Upper lobe of right lung (tissue), 1 donor: ENCODE measurements at regions not wholly inside any gene's neighbourhood (a gene's known extent, or its start where the extent isn't known, plus 50 kb on each side); places are given as distances from the start of the nearest gene placed in this dataset.
"Not testable (repeated sequence)": the region's sequence is repeated elsewhere in the genome, so short reads cannot be mapped to it uniquely, and the experiment has no call there.

ENCODE experiments used
- ATAC-seq: fragments of 200-7000 bp; cut with Tn5 transposase; one replicate; pipeline ENCODE4 v1.9.1; 2020; ENCODE audit warnings: mild to moderate bottlenecking, moderate library complexity
- DNase-seq: peaks from one replicate; pipeline ENCODE4 v3.0.0-alpha.2; 2020
- H3K27ac ChIP-seq: fragments of 200-600 bp; one replicate; pipeline ENCODE4 v1.8.0; 2022
- H3K27me3 ChIP-seq: fragments of 200-600 bp; one replicate; pipeline ENCODE4 v1.8.0; 2022; ENCODE audit warnings: mild to moderate bottlenecking
- H3K36me3 ChIP-seq: fragments of 200-600 bp; one replicate; pipeline ENCODE4 v1.8.0; 2022
- H3K4me1 ChIP-seq: fragments of 200-600 bp; one replicate; pipeline ENCODE4 v1.8.0; 2022
- H3K4me3 ChIP-seq: fragments of 200-600 bp; one replicate; pipeline ENCODE4 v1.8.0; 2022; ENCODE audit warnings: mild to moderate bottlenecking
- H3K9me3 ChIP-seq: fragments of 200-600 bp; one replicate; pipeline ENCODE4 v1.8.0; 2022
- intact Hi-C: fragments of 100-400 bp; cut with DNase I; formaldehyde crosslinking; loops from one replicate; pipeline ENCODE4 v1.11.0; 2022
- TF ChIP-seq, protein P1 (sequence below): fragments of 200-600 bp; IDR thresholded peaks from one replicate; pipeline ENCODE4 v1.8.0; 2022; ENCODE audit warnings: antibody characterized with exemption
- donor health status: DM: no; HTN: yes; CAD: no; lungs with severe emphysema.

DNA sequence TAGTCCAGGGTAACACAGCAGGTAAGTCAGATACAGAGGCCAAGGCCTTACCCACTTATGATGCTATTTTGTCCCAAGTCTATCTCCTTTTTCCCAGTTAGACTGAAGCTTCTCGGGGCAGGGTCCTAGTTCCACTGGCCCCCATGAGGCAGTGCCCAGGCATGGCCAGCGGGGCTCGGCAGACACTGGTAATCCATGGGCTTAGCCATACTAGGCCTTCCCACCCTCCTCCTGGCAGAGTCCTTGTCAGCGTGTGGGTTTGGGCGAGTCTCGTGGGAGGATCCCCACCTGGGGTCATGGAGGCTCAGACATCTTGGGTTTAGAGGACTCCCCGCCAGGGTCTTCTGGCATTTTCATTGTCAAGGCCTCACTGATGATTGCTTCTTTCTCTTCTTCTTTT is 84.7 kb upstream of the BRD7 start:
- DNase-seq (no peak), ATAC-seq (no peak)
- Histone ChIP-seq H3K4me3 (no peak overlapping the region), H3K4me1 (no peaks in the 10 kb centered on the region), H3K27ac (no peak overlapping the region), H3K27me3 (peaks cover 16% of the 10 kb centered on the region), H3K36me3 (no peaks in the 10 kb centered on the region), H3K9me3 (no peaks in the 10 kb centered on the region)
- intact Hi-C loops, result no loop called here
- TF ChIP-seq, protein P1, sequence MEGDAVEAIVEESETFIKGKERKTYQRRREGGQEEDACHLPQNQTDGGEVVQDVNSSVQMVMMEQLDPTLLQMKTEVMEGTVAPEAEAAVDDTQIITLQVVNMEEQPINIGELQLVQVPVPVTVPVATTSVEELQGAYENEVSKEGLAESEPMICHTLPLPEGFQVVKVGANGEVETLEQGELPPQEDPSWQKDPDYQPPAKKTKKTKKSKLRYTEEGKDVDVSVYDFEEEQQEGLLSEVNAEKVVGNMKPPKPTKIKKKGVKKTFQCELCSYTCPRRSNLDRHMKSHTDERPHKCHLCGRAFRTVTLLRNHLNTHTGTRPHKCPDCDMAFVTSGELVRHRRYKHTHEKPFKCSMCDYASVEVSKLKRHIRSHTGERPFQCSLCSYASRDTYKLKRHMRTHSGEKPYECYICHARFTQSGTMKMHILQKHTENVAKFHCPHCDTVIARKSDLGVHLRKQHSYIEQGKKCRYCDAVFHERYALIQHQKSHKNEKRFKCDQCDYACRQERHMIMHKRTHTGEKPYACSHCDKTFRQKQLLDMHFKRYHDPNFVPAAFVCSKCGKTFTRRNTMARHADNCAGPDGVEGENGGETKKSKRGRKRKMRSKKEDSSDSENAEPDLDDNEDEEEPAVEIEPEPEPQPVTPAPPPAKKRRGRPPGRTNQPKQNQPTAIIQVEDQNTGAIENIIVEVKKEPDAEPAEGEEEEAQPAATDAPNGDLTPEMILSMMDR, result no peak

DNA sequence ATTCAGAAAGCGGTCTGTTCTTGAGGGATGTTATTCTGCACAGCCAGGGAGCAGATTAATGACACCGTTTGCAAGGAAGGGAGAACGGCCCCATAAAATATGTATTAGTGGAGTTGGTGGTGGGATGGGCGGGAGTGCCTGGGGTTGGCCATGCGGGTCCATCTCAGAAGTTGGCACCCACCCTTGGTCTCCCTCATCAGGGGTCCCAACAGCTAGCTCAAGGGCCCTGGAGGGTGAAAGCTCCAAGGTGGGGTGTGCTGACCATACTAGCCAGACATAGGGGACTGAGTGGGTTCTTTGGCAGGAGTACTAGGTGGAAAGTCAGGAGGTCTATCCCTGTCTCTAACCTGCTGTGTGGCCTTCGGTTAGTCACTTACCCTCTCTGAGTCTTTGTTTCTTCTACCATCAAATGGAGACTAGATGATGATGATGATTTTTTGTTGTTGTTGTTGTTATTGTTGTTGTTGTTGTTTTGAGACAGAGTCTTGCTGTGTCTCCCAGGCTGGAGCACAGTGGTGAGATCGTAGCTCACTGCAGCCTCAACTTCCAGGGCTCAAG is 83.2 kb upstream of the BRD7 start:
- Histone ChIP-seq H3K4me1 (no peaks in the 10 kb centered on the region), H3K36me3 (no peaks in the 10 kb centered on the region), H3K9me3 (no peaks in the 10 kb centered on the region), H3K4me3 (no peak overlapping the region), H3K27ac (no peak overlapping the region), H3K27me3 (peaks cover 23% of the 10 kb centered on the region)
- DNase-seq (no peak), ATAC-seq (no peak)
- intact Hi-C loops, result no loop called here
- TF ChIP-seq, protein P1, result no peak

DNA sequence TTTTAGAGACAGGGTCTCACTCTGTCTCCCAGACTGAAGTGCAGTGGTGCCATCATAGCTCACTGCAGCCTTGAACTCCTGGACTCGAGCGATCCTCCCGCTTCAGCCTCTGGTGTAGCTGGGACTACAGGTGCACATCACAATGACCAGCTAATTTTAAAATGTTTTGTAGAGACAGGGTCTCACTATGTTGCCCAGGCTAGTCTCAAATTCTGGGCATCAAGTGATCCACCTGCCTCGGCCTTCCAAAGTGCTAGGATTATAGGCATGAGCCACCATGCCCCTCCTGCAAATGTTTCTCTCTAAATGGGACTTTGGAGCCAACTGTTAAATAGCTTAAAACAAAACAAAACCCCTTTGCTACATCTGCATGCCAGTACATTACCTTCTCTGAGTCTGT is 82.2 kb upstream of the BRD7 start:
- Histone ChIP-seq H3K4me1 (no peaks in the 10 kb centered on the region), H3K9me3 (no peaks in the 10 kb centered on the region), H3K27me3 (peaks cover 14% of the 10 kb centered on the region), H3K36me3 (no peaks in the 10 kb centered on the region), H3K4me3 (no peak overlapping the region), H3K27ac (no peak overlapping the region)
- intact Hi-C loops, result no loop called here
- DNase-seq (no peak), ATAC-seq (no peak)
- TF ChIP-seq, protein P1, result no peak

DNA sequence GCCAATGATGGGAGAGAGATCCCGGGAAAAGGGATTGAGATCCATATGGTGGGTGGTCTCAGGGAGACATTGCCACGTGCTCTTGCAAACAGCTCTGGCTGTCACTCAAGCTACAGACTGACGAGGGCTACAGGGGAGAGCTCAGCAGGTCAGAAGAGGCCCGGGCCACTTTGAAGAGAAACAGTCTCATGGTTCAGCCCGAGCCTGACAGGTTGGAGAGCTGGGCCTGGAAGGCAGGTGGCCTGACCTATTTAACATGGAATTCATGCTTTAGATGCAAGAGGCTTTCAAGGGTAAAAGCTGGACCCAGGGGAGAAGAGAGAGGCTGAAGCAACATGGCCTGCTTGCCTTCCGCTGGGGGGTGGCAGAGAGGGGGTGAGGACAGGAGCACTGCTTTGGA is 81.0 kb upstream of the BRD7 start:
- ATAC-seq, result no peak
- intact Hi-C loops, result no loop called here
- no peak for DNase-seq
- TF ChIP-seq, protein P1, result no peak
- Histone ChIP-seq H3K4me3 (no peak overlapping the region), H3K36me3 (no peaks in the 10 kb centered on the region), H3K27me3 (peaks cover 9% of the 10 kb centered on the region), H3K9me3 (no peaks in the 10 kb centered on the region), H3K4me1 (no peaks in the 10 kb centered on the region), H3K27ac (no peak overlapping the region)

DNA sequence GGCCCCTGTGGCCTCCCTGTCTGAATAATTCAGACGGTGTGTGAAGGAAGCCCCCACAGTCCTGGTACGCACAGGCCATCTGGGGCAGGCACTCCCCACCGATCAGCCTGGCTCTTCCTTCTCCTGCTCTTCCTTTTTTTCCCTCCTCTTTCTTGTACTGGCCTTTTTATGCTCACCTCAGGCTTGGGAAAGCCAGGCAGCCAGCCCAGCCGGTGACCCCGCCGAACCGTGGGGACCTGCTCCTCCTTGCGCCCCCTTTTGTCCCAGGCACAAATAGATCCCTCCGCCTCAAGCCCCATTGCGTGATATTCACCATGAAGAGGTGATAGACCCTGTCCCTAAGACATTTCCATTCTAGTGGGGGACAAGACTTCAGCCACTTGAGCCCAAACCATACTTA is 80.2 kb upstream of the BRD7 start:
- intact Hi-C loops, result no loop called here
- H3K27ac ChIP-seq, result no peak overlapping the region
- ATAC-seq, result no peak
- H3K9me3 ChIP-seq, result no peaks in the 10 kb centered on the region
- H3K27me3 ChIP-seq, result peaks cover 9% of the 10 kb centered on the region
- H3K4me3 ChIP-seq, result no peak overlapping the region
- DNase-seq, result no peak
- TF ChIP-seq, protein P1, result no peak
- H3K4me1 ChIP-seq, result no peaks in the 10 kb centered on the region
- no peaks in the 10 kb centered on the region for H3K36me3 ChIP-seq

DNA sequence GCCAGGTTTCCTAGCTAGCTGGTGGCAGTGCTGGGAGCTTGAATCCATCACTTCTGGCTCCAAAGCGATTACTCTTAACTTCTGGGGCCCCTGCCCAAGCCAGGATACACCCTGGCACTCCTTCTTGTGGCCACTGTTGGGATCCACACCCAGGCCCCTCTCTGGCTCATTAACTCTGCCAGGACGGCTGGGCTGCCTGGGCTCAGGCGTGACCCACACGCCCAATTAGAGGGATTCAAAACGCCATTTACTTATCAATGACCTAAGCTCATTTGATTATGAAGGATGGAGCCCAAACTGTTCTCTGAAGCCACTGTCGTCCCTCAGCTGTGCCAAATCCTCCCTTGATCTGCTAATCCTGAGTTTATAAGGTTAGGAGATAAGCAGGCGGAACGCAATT is 79.7 kb upstream of the BRD7 start:
- no peak for DNase-seq
- ATAC-seq, result no peak
- Histone ChIP-seq H3K36me3 (no peaks in the 10 kb centered on the region), H3K4me1 (no peaks in the 10 kb centered on the region), H3K27me3 (peaks cover 9% of the 10 kb centered on the region), H3K9me3 (no peaks in the 10 kb centered on the region), H3K4me3 (no peak overlapping the region), H3K27ac (no peak overlapping the region)
- TF ChIP-seq, protein P1, result peak; percentile 12
- intact Hi-C loops, result no loop called here

DNA sequence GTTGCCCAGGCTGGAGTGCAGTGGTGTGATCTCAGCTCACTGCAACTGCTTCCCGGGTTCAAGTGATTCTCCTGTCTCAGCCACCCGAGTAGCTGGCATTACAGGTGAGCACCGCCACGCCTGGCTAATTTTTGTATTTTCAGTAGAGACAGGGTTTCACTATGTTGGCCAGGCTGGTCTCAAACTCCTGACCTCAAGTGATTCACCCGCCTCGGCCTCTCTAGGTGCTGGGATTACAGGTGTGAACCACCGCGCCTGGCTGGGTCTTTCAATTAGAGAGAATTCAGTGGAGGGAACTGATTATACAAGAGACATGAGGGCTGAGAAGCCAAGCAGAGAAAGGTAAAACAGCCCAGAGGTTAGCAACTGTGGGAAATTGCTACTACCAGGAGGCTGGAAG is 78.6 kb upstream of the BRD7 start:
- H3K27ac ChIP-seq, intact Hi-C loops, ATAC-seq, H3K27me3 ChIP-seq, DNase-seq, H3K4me3 ChIP-seq, H3K36me3 ChIP-seq, H3K9me3 ChIP-seq, H3K4me1 ChIP-seq: not testable (repeated sequence)
